Breast epithelium (tissue), 3 donors: ENCODE measurements at regions not wholly inside any gene's neighbourhood (a gene's known extent, or its start where the extent isn't known, plus 50 kb on each side); places are given as distances from the start of the nearest gene placed in this dataset.

Experiments used
- POLR2A ChIP-seq: fragments of 450-650 bp; IDR thresholded peaks from one replicate; pipeline ENCODE4 v1.6.1; 2016; ENCODE audit warnings: antibody characterized with exemption, mild to moderate bottlenecking, moderate library complexity
- POLR2AphosphoS5 ChIP-seq, 3 donors: sonication (generic); formaldehyde crosslinking; IDR thresholded peaks; one replicate each; pipeline ENCODE4 v1.6.1; 2017; ENCODE audit warnings: antibody characterized with exemption in 3 of 3
- TF ChIP-seq, protein P1 (sequence below), 3 donors: fragments of 450-650 bp; IDR thresholded peaks; one replicate each; pipeline ENCODE4 v1.5.1; 2016 to 2017; ENCODE audit warnings: antibody characterized with exemption in 3 of 3, mild to moderate bottlenecking in 3 of 3, moderate library complexity in 3 of 3

DNA sequence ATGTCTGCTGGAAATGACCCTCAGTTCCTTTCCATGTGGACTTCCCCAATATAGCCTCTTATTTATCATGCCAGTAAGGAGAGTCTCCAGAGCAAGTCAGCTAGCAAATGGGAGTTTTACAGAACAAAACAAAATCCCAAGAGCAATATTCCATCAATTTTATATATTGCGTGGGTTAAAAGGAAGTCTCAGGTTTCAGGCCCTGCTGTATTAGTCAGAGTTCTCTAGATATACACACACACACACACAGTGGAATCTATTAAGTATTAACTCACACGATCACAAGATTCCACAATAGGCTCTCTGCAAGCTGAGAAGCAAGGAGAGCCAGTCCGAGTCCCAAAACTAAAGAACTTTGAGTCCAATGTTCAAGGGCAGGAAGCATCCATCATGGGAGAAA, 102.8 kb upstream of the MAP2 start:
- TF ChIP-seq, protein P1, sequence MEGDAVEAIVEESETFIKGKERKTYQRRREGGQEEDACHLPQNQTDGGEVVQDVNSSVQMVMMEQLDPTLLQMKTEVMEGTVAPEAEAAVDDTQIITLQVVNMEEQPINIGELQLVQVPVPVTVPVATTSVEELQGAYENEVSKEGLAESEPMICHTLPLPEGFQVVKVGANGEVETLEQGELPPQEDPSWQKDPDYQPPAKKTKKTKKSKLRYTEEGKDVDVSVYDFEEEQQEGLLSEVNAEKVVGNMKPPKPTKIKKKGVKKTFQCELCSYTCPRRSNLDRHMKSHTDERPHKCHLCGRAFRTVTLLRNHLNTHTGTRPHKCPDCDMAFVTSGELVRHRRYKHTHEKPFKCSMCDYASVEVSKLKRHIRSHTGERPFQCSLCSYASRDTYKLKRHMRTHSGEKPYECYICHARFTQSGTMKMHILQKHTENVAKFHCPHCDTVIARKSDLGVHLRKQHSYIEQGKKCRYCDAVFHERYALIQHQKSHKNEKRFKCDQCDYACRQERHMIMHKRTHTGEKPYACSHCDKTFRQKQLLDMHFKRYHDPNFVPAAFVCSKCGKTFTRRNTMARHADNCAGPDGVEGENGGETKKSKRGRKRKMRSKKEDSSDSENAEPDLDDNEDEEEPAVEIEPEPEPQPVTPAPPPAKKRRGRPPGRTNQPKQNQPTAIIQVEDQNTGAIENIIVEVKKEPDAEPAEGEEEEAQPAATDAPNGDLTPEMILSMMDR (IDR thresholded peaks at IDR 0.05), result no peak
- TF ChIP-seq POLR2A (no peak), POLR2AphosphoS5 (IDR thresholded peaks at IDR 0.05) (no peak)
